ENCODE measurements at regions not wholly inside any gene's neighbourhood (a gene's known extent, or its start where the extent isn't known, plus 50 kb on each side); places are given as distances from the start of the nearest gene placed in this dataset.
"Not testable (repeated sequence)": the region's sequence is repeated elsewhere in the genome, so short reads cannot be mapped to it uniquely, and the experiment has no call there.

DNA sequence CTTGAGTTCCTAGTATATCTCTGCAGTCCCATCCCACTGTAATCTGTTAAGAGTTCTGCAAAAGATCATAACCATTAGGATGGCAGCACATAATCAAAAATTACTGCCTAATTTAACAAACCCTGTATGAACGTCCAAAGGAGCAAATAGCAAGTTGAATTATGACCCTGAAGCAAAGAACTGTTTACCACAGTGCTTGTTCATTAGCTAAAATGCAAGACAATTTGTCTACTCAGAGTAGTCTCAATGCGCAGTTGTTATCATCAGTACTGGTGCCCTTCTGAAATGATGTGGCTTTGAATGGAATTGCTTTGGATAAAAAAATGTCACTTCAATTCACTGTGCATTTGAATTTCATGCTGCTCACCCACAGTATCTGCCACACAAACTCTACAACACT lies 817.0 kb downstream of the SORCS1 start:
- no peaks in the 10 kb centered on the region for H3F3A ChIP-seq (ENCODE audit: insufficient read depth)
- H3K9ac ChIP-seq (ENCODE audit: low read length), result no peak overlapping the region
- H3K4me3 ChIP-seq (ENCODE audit: insufficient read depth, low read length, poor library complexity, severe bottlenecking), result no peak overlapping the region
- no peaks in the 10 kb centered on the region for H4K20me1 ChIP-seq (ENCODE audit: low read depth, low read length)
- no peak overlapping the region for H3K4me2 ChIP-seq (ENCODE audit: low read depth, low read length, poor library complexity, severe bottlenecking)
- no peak for TF ChIP-seq EZH2phosphoT487 (conservative IDR thresholded peaks at IDR 0.05; ENCODE audit: low read length)
- TF ChIP-seq, protein P1, sequence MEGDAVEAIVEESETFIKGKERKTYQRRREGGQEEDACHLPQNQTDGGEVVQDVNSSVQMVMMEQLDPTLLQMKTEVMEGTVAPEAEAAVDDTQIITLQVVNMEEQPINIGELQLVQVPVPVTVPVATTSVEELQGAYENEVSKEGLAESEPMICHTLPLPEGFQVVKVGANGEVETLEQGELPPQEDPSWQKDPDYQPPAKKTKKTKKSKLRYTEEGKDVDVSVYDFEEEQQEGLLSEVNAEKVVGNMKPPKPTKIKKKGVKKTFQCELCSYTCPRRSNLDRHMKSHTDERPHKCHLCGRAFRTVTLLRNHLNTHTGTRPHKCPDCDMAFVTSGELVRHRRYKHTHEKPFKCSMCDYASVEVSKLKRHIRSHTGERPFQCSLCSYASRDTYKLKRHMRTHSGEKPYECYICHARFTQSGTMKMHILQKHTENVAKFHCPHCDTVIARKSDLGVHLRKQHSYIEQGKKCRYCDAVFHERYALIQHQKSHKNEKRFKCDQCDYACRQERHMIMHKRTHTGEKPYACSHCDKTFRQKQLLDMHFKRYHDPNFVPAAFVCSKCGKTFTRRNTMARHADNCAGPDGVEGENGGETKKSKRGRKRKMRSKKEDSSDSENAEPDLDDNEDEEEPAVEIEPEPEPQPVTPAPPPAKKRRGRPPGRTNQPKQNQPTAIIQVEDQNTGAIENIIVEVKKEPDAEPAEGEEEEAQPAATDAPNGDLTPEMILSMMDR (IDR thresholded peaks at IDR 0.05; ENCODE audit: insufficient read depth, low read length, poor library complexity, severe bottlenecking), result no peak
- no peaks in the 10 kb centered on the region for H3K36me3 ChIP-seq (ENCODE audit: low read length)
- no peaks in the 10 kb centered on the region for H3K9me3 ChIP-seq (ENCODE audit: insufficient read depth, low read length)
- H3K79me2 ChIP-seq (ENCODE audit: insufficient read depth, low read length), result no peaks in the 10 kb centered on the region
- H2AFZ ChIP-seq (ENCODE audit: low read depth, low read length, severe bottlenecking), result no peak overlapping the region
- H3K9me2 ChIP-seq (replicated peaks; ENCODE audit: insufficient read depth, low read length), result no peaks in the 10 kb centered on the region
- no peak overlapping the region for H3K27ac ChIP-seq (ENCODE audit: low read depth, low read length)
- H3K27me3 ChIP-seq (ENCODE audit: low read length), result no peaks in the 10 kb centered on the region

- H3K9ac ChIP-seq (ENCODE audit: low read length); H4K20me1 ChIP-seq (ENCODE audit: low read depth, low read length); H3K27me3 ChIP-seq (ENCODE audit: low read length); H3K9me3 ChIP-seq (ENCODE audit: insufficient read depth, low read length); H3F3A ChIP-seq (ENCODE audit: insufficient read depth); H3K4me3 ChIP-seq (ENCODE audit: insufficient read depth, low read length, poor library complexity, severe bottlenecking); H3K9me2 ChIP-seq (replicated peaks; ENCODE audit: insufficient read depth, low read length); H3K27ac ChIP-seq (ENCODE audit: low read depth, low read length); H3K36me3 ChIP-seq (ENCODE audit: low read length); H2AFZ ChIP-seq (ENCODE audit: low read depth, low read length, severe bottlenecking); H3K4me2 ChIP-seq (ENCODE audit: low read depth, low read length, poor library complexity, severe bottlenecking); H3K79me2 ChIP-seq (ENCODE audit: insufficient read depth, low read length): not testable (repeated sequence)
These were observed 821.0 kb downstream of the SORCS1 start for GRCh38 chr10:106343539-106343938.

GRCh38 chr10:106341356-106341755 lies 823.1 kb downstream of the SORCS1 start:
- no peaks in the 10 kb centered on the region for H3K9me3 ChIP-seq (ENCODE audit: insufficient read depth, low read length)
- no peak overlapping the region for H3K4me2 ChIP-seq (ENCODE audit: low read depth, low read length, poor library complexity, severe bottlenecking)
- no peak overlapping the region for H3K4me3 ChIP-seq (ENCODE audit: insufficient read depth, low read length, poor library complexity, severe bottlenecking)
- no peaks in the 10 kb centered on the region for H3K9me2 ChIP-seq (replicated peaks; ENCODE audit: insufficient read depth, low read length)
- no peaks in the 10 kb centered on the region for H3K36me3 ChIP-seq (ENCODE audit: low read length)
- H4K20me1 ChIP-seq (ENCODE audit: low read depth, low read length), result no peaks in the 10 kb centered on the region
- no peak for TF ChIP-seq EZH2phosphoT487 (conservative IDR thresholded peaks at IDR 0.05; ENCODE audit: low read length)
- TF ChIP-seq, protein P1 (IDR thresholded peaks at IDR 0.05; ENCODE audit: insufficient read depth, low read length, poor library complexity, severe bottlenecking), result no peak
- H3K9ac ChIP-seq (ENCODE audit: low read length), result no peak overlapping the region
- no peaks in the 10 kb centered on the region for H3K79me2 ChIP-seq (ENCODE audit: insufficient read depth, low read length)
- H3F3A ChIP-seq (ENCODE audit: insufficient read depth), result no peaks in the 10 kb centered on the region
- no peak overlapping the region for H2AFZ ChIP-seq (ENCODE audit: low read depth, low read length, severe bottlenecking)
- no peak overlapping the region for H3K27ac ChIP-seq (ENCODE audit: low read depth, low read length)
- no peaks in the 10 kb centered on the region for H3K27me3 ChIP-seq (ENCODE audit: low read length)

DNA sequence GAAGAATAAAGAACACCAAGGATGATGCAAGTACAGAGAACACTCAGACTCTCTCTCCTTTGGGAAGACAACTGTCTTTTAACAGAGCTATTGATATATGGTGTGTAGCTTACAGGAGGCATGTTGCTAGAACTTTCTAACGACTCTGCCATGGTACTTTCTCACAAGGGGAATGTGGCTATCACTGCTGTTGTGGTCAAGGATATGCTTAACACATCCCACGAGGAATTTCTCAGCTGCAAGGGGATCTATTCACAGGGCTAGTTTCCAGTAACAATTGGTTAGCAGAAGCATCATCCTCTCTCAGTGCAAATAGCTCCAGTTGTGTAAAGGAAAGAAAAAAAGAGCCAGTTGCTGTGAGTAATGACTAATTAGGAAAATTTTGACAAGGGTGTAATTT lies 826.0 kb downstream of the SORCS1 start:
- Histone ChIP-seq H2AFZ (ENCODE audit: low read depth, low read length, severe bottlenecking) (no peak overlapping the region), H3K27ac (ENCODE audit: low read depth, low read length) (no peak overlapping the region), H3K9ac (ENCODE audit: low read length) (no peak overlapping the region), H4K20me1 (ENCODE audit: low read depth, low read length) (no peaks in the 10 kb centered on the region), H3K4me3 (ENCODE audit: insufficient read depth, low read length, poor library complexity, severe bottlenecking) (no peak overlapping the region), H3K36me3 (ENCODE audit: low read length) (no peaks in the 10 kb centered on the region), H3K79me2 (ENCODE audit: insufficient read depth, low read length) (no peaks in the 10 kb centered on the region), H3K9me3 (ENCODE audit: insufficient read depth, low read length) (no peaks in the 10 kb centered on the region), H3K9me2 (replicated peaks; ENCODE audit: insufficient read depth, low read length) (no peaks in the 10 kb centered on the region), H3K27me3 (ENCODE audit: low read length) (no peaks in the 10 kb centered on the region), H3F3A (ENCODE audit: insufficient read depth) (no peaks in the 10 kb centered on the region), H3K4me2 (ENCODE audit: low read depth, low read length, poor library complexity, severe bottlenecking) (no peak overlapping the region)
- no peak for TF ChIP-seq EZH2phosphoT487 (conservative IDR thresholded peaks at IDR 0.05; ENCODE audit: low read length)
- TF ChIP-seq, protein P1 (IDR thresholded peaks at IDR 0.05; ENCODE audit: insufficient read depth, low read length, poor library complexity, severe bottlenecking), result no peak
